Left lung (tissue), 4 donors: ENCODE measurements at regions not wholly inside any gene's neighbourhood (a gene's known extent, or its start where the extent isn't known, plus 50 kb on each side); places are given as distances from the start of the nearest gene placed in this dataset.
"Not testable (repeated sequence)": the region's sequence is repeated elsewhere in the genome, so short reads cannot be mapped to it uniquely, and the experiment has no call there.

Source experiments
- ATAC-seq: fragments of 200-7000 bp; cut with Tn5 transposase; one replicate; pipeline ENCODE4 v1.9.1; 2020; ENCODE audit warnings: moderate library complexity
- DNase-seq, 4 donors: peaks; one replicate each; pipeline ENCODE4 v3.0.0-alpha.2; 2013 to 2020
- H3K27ac ChIP-seq, 2 donors: fragments of 200-600 bp; sonication (generic) in 1 of 2; one replicate each; pipeline versions ENCODE4 v1.5.0 to v1.8.0; 2020 to 2021
- H3K27me3 ChIP-seq, 2 donors: fragments of 200-600 bp; sonication (generic) in 1 of 2; one replicate each; pipeline versions ENCODE4 v1.5.0 to v1.8.0; 2020 to 2021
- H3K36me3 ChIP-seq, 2 donors: fragments of 200-600 bp; sonication (generic) in 1 of 2; one replicate each; pipeline versions ENCODE4 v1.5.0 to v1.8.0; 2020 to 2021
- H3K4me1 ChIP-seq, 2 donors: fragments of 200-600 bp; one replicate each; pipeline ENCODE4 v1.8.0; 2021
- H3K4me3 ChIP-seq, 2 donors: fragments of 200-600 bp; sonication (generic) in 1 of 2; one replicate each; pipeline versions ENCODE4 v1.5.0 to v1.8.0; 2020 to 2021; ENCODE audit warnings: mild to moderate bottlenecking in 1 of 2
- H3K9me3 ChIP-seq, 2 donors: fragments of 200-600 bp; sonication (generic) in 1 of 2; one replicate each; pipeline versions ENCODE4 v1.5.0 to v1.8.0; 2020 to 2021
- CTCF ChIP-seq, 2 donors: fragments of 200-600 bp; sonication (generic) in 1 of 2; IDR thresholded peaks; one replicate each; pipeline versions ENCODE4 v1.5.0 to v1.8.0; 2021; ENCODE audit warnings: antibody characterized with exemption in 2 of 2
- intact Hi-C, 2 donors: fragments of 100-400 bp; cut with DNase I; formaldehyde crosslinking; loops; one replicate each; pipeline versions ENCODE4 v1.11.2 to v1.14.2; 2022
- donor health status: DM: no; HTN: yes; CAD: no.
- donor health status: DM: no; HTN: no; CAD: no.

GRCh38 chr3:171915275-171915674 is 72.1 kb downstream of the TMEM212 start:
- H3K36me3 ChIP-seq = no peaks in the 10 kb centered on the region
- no peaks in the 10 kb centered on the region for H3K27me3 ChIP-seq
- H3K4me1 ChIP-seq = no peaks in the 10 kb centered on the region
- ATAC-seq (no peak), DNase-seq (no peak)
- H3K4me3 ChIP-seq = no peak overlapping the region
- no peak for TF ChIP-seq CTCF (IDR thresholded peaks at IDR 0.05)
- H3K9me3 ChIP-seq = no peaks in the 10 kb centered on the region
- H3K27ac ChIP-seq = no peak overlapping the region
- intact Hi-C loops = no loop called here

- Histone ChIP-seq H3K4me1 (no peaks in the 10 kb centered on the region), H3K27ac (no peak overlapping the region), H3K36me3 (no peaks in the 10 kb centered on the region), H3K4me3 (no peak overlapping the region), H3K9me3 (peaks cover 0 to 4% of the 10 kb centered on the region in 2 donors), H3K27me3 (no peaks in the 10 kb centered on the region)
- ATAC-seq (no peak), DNase-seq (no peak)
- TF ChIP-seq CTCF (IDR thresholded peaks at IDR 0.05) = no peak
- intact Hi-C loops = no loop called here
Measured at GRCh38 chr3:171916888-171917287, 73.7 kb downstream of the TMEM212 start.

- H3K27ac ChIP-seq, intact Hi-C loops, DNase-seq, H3K27me3 ChIP-seq, H3K4me3 ChIP-seq, H3K4me1 ChIP-seq, H3K36me3 ChIP-seq, ATAC-seq: not testable (repeated sequence)
- H3K9me3 ChIP-seq = peaks cover 0 to 28% of the 10 kb centered on the region in 2 donors
Measured at GRCh38 chr3:171922629-171923028, 79.5 kb downstream of the TMEM212 start.

GRCh38 chr3:171923668-171924067 is 80.5 kb downstream of the TMEM212 start:
- H3K27me3 ChIP-seq, ATAC-seq, DNase-seq, intact Hi-C loops, H3K27ac ChIP-seq, H3K4me1 ChIP-seq, H3K36me3 ChIP-seq, H3K4me3 ChIP-seq: not testable (repeated sequence)
- H3K9me3 ChIP-seq = peaks cover 0 to 28% of the 10 kb centered on the region in 2 donors

GRCh38 chr3:171924864-171925263 is 81.7 kb downstream of the TMEM212 start:
- ATAC-seq, H3K27ac ChIP-seq, H3K27me3 ChIP-seq, intact Hi-C loops, DNase-seq, H3K4me1 ChIP-seq, H3K4me3 ChIP-seq, H3K36me3 ChIP-seq: not testable (repeated sequence)
- H3K9me3 ChIP-seq = peaks cover 0 to 28% of the 10 kb centered on the region in 2 donors

GRCh38 chr3:171932153-171932611 is 89.0 kb downstream of the TMEM212 start:
- ATAC-seq (no peak), DNase-seq (no peak)
- H3K36me3 ChIP-seq = no peaks in the 10 kb centered on the region
- H3K27ac ChIP-seq = no peak overlapping the region
- intact Hi-C loops = no loop called here
- no peaks in the 10 kb centered on the region for H3K9me3 ChIP-seq
- no peak overlapping the region for H3K4me3 ChIP-seq
- H3K4me1 ChIP-seq = peaks cover 0 to 20% of the 10 kb centered on the region in 2 donors
- TF ChIP-seq CTCF (IDR thresholded peaks at IDR 0.05) = no peak
- no peaks in the 10 kb centered on the region for H3K27me3 ChIP-seq

GRCh38 chr3:171933441-171933840 is 90.3 kb downstream of the TMEM212 start:
- TF ChIP-seq CTCF (IDR thresholded peaks at IDR 0.05) = no peak
- Histone ChIP-seq H3K9me3 (no peaks in the 10 kb centered on the region), H3K36me3 (no peaks in the 10 kb centered on the region), H3K4me1 (peaks cover 0 to 20% of the 10 kb centered on the region in 2 donors), H3K27ac (no peak overlapping the region), H3K4me3 (no peak overlapping the region), H3K27me3 (no peaks in the 10 kb centered on the region)
- no peak for ATAC-seq
- intact Hi-C loops = no loop called here
- DNase-seq = no peak
